PC-9 (cell line): ENCODE measurements at regions not wholly inside any gene's neighbourhood (a gene's known extent, or its start where the extent isn't known, plus 50 kb on each side); places are given as distances from the start of the nearest gene placed in this dataset.

Experiments
- BruUV-seq: library from RNA; stranded (reverse); fragments of 400-500 nt; replicated peaks from 2 replicates; lab custom pipeline; 2021; lab: Mats Ljungman, UMichigan
- CTCF ChIA-PET: fragments of 300-600 bp; sonication (Branson Sonifier 250); formaldehyde crosslinking; loops from one replicate; lab custom pipeline; 2022; ENCODE audit warnings: antibody characterized with exemption; lab: Charles Lee
- POLR2A ChIA-PET: fragments of 300-600 bp; sonication (Branson Sonifier 250); formaldehyde crosslinking; loops from one replicate; lab custom pipeline; 2022; ENCODE audit warnings: antibody characterized with exemption; ENCODE audit not compliant: unreplicated experiment; lab: Charles Lee
- DNase-seq, 2 experiments: peaks; one replicate each; pipeline versions ENCODE4 v3.0.0 to v3.0.0-alpha.2; 2015 to 2022; ENCODE audit warnings: mixed read lengths in 1 of 2
- H2AFZ ChIP-seq: fragments of 200-600 bp; sonication (generic); 2 replicates; pipeline ENCODE4 v1.8.1; 2017; ENCODE audit warnings: antibody characterized with exemption
- H3F3A ChIP-seq: fragments of 200-600 bp; sonication (generic); 2 replicates; pipeline ENCODE4 v1.8.1; 2017; ENCODE audit warnings: antibody characterized with exemption, mild to moderate bottlenecking, low read depth; ENCODE audit not compliant: insufficient read depth
- H3K27ac ChIP-seq: fragments of 200-600 bp; sonication (generic); 2 replicates; pipeline ENCODE4 v1.6.1; 2016; ENCODE audit warnings: mixed run types
- H3K27me3 ChIP-seq: fragments of 200-600 bp; sonication (generic); 2 replicates; pipeline ENCODE4 v1.6.1; 2016; ENCODE audit warnings: low read depth, mixed run types; ENCODE audit not compliant: insufficient read depth
- H3K36me3 ChIP-seq: fragments of 200-600 bp; sonication (generic); 2 replicates; pipeline ENCODE4 v1.6.1; 2016; ENCODE audit warnings: low read depth, mixed run types
- H3K4me1 ChIP-seq: fragments of 200-600 bp; sonication (generic); replicated peaks from 2 replicates; pipeline ENCODE4 v1.6.1; 2016; ENCODE audit warnings: mixed run types; ENCODE audit not compliant: insufficient read depth
- H3K4me2 ChIP-seq: fragments of 200-600 bp; sonication (generic); 2 replicates; pipeline ENCODE4 v1.6.1; 2017; ENCODE audit warnings: mixed run types
- H3K4me3 ChIP-seq: fragments of 200-600 bp; sonication (generic); 2 replicates; pipeline ENCODE4 v1.6.1; 2016; ENCODE audit warnings: mixed run types
- H3K79me2 ChIP-seq: fragments of 200-600 bp; sonication (generic); 2 replicates; pipeline ENCODE4 v1.6.1; 2017; ENCODE audit warnings: low read depth, mixed run types
- H3K9me2 ChIP-seq: fragments of 200-600 bp; sonication (generic); 2 replicates; pipeline ENCODE4 v1.8.1; 2017; ENCODE audit warnings: mild to moderate bottlenecking; ENCODE audit not compliant: insufficient read depth
- H3K9me3 ChIP-seq: fragments of 200-600 bp; sonication (generic); 2 replicates; pipeline ENCODE4 v1.8.1; 2016; ENCODE audit warnings: low read depth; ENCODE audit not compliant: insufficient read depth
- H4K20me1 ChIP-seq: fragments of 200-600 bp; sonication (generic); 2 replicates; pipeline ENCODE4 v1.8.1; 2017; ENCODE audit not compliant: insufficient read depth
- CTCF ChIP-seq: fragments of 200-600 bp; sonication (generic); conservative IDR thresholded peaks from 2 replicates; pipeline ENCODE4 v1.6.1; 2017; ENCODE audit warnings: mixed run types, antibody characterized with exemption, mild to moderate bottlenecking, moderate library complexity
- EZH2 ChIP-seq: fragments of 200-600 bp; sonication (generic); IDR thresholded peaks from 2 replicates; pipeline ENCODE4 v1.8.0; 2017; ENCODE audit warnings: antibody characterized with exemption, low read depth
- intact Hi-C: fragments of 100-400 bp; cut with micrococcal nuclease; formaldehyde crosslinking; loops from one replicate; pipeline ENCODE4 v1.10.0; 2022; ENCODE audit not compliant: unreplicated experiment

- Histone ChIP-seq H3K27me3 (peaks cover 95% of the 10 kb centered on the region), H3K4me1 (no peaks in the 10 kb centered on the region), H3K36me3 (no peaks in the 10 kb centered on the region), H4K20me1 (no peaks in the 10 kb centered on the region), H3K4me3 (no peak overlapping the region), H3K9me3 (no peaks in the 10 kb centered on the region), H3K27ac (no peak overlapping the region), H3F3A (no peaks in the 10 kb centered on the region), H3K4me2 (no peak overlapping the region), H3K9me2 (no peaks in the 10 kb centered on the region), H2AFZ (no peak overlapping the region), H3K79me2 (no peaks in the 10 kb centered on the region)
- TF ChIP-seq CTCF (no peak), EZH2 (no peak)
- ChIA-PET CTCF (no interaction called here), POLR2A (no interaction called here)
- no peak for DNase-seq
- intact Hi-C loops, result no loop called here
- BruUV-seq, result no TSS peak
Observed at GRCh38 chr6:169883316-169883715, 131.9 kb downstream of the ERMARD start.

GRCh38 chr6:169881976-169882375 lies 130.6 kb downstream of the ERMARD start:
- Histone ChIP-seq H3F3A (no peaks in the 10 kb centered on the region), H3K27ac (no peak overlapping the region), H3K9me3 (no peaks in the 10 kb centered on the region), H3K27me3 (peaks cover 81% of the 10 kb centered on the region), H3K36me3 (no peaks in the 10 kb centered on the region), H3K79me2 (no peaks in the 10 kb centered on the region), H3K4me3 (no peak overlapping the region), H2AFZ (no peak overlapping the region), H3K9me2 (no peaks in the 10 kb centered on the region), H3K4me1 (no peaks in the 10 kb centered on the region), H3K4me2 (no peak overlapping the region), H4K20me1 (no peaks in the 10 kb centered on the region)
- TF ChIP-seq CTCF (no peak), EZH2 (no peak)
- intact Hi-C loops, result no loop called here
- no peak for DNase-seq
- ChIA-PET POLR2A (no interaction called here), CTCF (no interaction called here)
- BruUV-seq, result no TSS peak

GRCh38 chr6:169881398-169881797 lies 130.0 kb downstream of the ERMARD start:
- Histone ChIP-seq H3K27ac (no peak overlapping the region), H4K20me1 (no peaks in the 10 kb centered on the region), H2AFZ (no peak overlapping the region), H3K9me2 (no peaks in the 10 kb centered on the region), H3K4me2 (no peak overlapping the region), H3K79me2 (no peaks in the 10 kb centered on the region), H3K4me3 (no peak overlapping the region), H3K4me1 (no peaks in the 10 kb centered on the region), H3F3A (no peaks in the 10 kb centered on the region), H3K9me3 (no peaks in the 10 kb centered on the region), H3K36me3 (no peaks in the 10 kb centered on the region), H3K27me3 (peaks cover 76% of the 10 kb centered on the region)
- CTCF ChIA-PET, result no interaction called here
- intact Hi-C loops, result no loop called here
- no TSS peak for BruUV-seq
- no peak for DNase-seq
- POLR2A ChIA-PET, result no interaction called here
- TF ChIP-seq CTCF (no peak), EZH2 (no peak)
